GM19193 (cell line): ENCODE measurements at regions not wholly inside any gene's neighbourhood (a gene's known extent, or its start where the extent isn't known, plus 50 kb on each side); places are given as distances from the start of the nearest gene placed in this dataset.

Experiments used
- POLR2A ChIP-seq: IDR thresholded peaks from 4 replicates; pipeline ENCODE4 v1.6.1; 2011; ENCODE audit not compliant: insufficient read depth, insufficient read length; ENCODE audit errors: extremely low read depth

DNA sequence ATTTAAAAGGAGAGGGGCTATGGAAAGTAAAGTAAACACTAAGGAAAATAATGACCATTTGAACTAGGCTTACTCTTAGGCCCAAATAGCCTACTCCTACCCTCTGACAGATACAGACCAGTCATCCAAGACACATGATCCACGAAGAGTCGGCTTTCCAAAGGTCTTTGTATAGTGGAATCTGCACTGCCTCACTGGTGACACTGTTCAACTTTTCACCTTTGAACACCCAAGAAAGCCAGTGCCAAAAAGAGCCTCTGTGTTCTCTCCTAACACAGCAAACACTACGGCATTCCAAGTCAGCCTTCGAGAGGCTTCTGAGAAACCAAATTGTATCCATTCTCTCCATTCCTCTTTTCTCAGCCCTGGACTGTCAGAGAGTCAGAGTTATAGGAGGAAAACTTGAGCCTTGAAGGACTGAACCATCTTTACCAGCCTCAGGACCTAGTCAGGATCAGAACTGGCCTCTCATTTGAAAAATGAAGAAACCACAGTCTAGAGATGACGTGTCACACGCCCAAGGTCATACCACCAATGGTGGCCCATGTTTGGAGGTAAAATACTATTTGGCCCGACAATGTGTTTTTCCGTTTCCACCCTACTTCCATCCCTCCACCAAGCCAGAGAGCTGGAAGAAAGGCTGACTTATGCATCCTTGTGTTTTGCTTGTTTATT lies 267.4 kb upstream of the ACVR2A start:
- TF ChIP-seq POLR2A, result no peak

DNA sequence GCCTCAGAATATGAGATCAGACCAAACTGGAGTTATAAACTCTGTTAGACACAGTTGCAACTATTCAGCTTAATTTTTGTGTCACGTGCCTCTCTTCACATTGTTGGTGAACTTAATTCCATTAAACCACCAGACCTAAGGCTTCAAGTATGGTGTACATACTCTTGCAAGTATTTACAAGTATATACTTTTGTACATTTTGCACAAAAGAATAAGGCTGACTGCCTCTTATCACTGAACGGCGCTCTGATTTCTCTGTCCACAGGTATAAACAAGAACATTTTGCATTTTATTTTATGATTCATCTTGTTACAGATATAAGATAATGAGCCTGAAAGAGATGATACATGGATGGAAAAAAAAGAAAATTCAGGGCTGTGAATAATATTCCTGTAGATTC lies 269.7 kb upstream of the ACVR2A start:
- no peak for TF ChIP-seq POLR2A

DNA sequence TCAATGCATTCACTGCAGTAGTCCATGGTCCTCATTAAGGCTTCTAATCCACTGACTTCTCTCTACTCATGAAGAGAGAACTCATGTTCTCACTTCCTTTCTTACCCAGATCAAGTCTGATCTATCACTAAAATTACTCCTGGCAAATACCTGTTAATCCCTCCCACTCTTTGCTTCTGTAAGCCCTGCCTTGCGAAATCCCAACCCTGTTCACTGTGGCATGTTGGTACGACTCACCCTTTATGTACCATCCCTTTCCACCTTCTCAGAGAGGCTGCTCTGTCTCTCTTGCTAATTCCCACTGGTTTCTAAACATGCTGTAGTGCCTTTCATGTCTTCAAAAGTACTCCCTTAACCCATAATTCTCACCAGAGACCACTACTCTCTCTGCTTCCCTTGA lies 272.2 kb upstream of the ACVR2A start:
- TF ChIP-seq POLR2A, result no peak

DNA sequence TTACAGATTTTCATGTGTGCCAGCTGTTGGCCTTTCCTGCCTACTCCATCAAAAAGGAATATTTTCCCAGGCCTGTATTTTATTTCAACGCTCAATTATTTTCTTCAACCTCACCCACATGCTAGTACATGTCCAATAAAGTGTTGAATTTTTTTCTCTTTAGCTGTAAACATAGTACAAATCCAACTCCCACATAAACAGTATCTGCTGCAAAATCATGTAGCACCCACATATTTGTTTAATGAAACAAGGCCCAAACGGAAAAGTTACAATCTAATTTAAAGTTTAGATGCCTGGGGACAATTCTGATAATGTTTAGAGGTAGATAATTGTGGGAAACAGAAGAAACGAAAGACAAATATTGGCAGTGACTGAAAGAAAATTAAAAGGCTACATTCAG lies 275.4 kb upstream of the ACVR2A start:
- no peak for TF ChIP-seq POLR2A

DNA sequence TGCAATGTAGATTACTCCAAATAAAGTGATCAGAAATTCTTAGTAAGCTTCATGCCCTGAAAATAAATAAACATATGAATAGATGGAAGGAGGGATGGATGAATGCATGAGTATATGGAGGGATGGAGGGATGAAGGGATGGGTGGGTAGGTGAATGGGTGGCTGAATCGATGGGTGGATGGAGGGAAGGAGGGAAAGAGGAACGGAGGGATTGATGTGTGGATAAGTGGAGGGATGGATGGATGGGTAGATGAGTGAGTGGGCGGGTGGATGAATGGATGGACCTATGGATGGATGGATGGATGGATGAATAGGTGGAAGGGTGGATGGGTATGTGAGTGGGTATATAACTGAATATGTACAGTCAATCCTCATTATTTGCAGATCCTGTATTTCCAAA lies 276.7 kb upstream of the ACVR2A start:
- no peak for TF ChIP-seq POLR2A

DNA sequence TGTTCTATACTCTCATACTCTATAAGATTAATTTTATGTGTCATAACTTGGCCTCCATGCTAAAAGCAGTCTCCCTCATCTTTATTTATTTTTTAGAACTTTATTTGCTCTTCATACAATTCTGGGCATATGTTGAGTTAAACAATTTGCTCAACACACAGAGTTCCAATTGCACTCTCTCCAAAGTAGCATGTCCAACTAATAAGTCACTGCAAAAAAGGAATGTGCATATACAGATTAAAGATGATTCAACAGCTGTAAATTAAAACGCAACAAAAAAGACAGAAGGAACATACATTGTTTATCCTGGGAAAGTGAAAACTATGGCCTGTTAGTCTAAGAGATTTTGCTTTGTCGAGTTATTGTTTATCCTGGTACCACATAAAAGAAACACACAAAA lies 277.7 kb upstream of the ACVR2A start:
- no peak for TF ChIP-seq POLR2A

DNA sequence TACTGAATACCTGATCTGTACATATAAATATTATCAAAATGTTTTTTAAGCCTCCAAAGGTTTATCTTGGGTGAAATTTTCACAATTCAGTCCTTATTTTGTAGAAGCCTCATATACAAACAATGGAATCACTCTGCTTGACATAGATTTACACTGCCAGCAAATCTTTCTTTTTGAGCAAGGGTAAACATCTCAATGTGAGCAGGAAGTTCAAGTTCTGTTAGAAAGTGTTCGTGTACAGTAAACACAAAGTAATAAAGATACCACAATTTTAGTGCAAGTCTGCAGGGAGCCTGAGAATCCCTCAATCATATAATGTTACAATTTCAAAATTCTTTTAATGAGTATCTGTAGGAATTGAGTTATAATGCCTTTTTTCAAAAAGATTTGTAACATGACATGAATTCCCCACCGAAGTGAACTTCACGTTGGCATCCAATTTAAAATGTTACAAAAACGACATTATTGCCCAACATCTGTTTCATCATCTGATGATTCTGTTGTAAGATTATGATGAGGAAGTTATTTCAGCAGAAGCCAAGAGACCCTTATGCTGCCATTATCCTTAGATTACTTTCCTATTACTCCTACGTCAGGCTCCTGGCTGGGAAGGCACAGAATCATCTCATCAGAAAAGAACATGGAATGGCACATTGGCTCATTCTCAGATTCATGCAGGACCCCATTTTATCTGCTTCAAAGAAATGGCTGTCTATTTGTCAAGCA lies 283.9 kb upstream of the ACVR2A start:
- no peak for TF ChIP-seq POLR2A

DNA sequence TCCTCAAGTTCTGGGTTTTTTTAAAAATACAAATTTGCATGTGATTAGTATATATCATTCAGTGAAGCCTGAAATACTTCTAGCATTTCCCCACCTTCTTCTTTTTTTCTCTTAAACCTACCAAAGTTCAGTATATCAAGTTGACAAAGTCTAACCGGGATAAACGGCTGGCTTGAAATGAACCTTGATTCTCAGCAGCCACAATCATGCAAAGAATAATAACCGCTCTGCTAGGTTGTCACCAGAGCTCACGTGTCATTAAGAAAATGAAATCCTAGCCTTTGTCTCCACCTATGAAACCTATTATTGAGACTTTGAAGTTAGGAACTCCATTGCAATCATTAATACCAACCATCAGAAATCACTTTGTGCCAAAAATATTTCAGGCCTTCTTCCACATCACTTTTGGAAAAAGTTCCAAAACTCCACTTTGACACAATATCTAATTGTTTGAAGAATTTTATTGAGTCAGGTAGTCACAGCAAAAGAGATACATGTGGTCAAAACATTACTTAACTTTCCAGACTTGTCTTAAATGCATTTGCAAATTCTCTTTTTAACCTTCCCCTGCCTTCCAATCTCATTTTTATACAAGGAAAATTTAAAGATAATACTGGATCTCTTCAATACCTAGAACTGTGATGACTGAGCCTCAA lies 285.6 kb upstream of the ACVR2A start:
- no peak for TF ChIP-seq POLR2A

DNA sequence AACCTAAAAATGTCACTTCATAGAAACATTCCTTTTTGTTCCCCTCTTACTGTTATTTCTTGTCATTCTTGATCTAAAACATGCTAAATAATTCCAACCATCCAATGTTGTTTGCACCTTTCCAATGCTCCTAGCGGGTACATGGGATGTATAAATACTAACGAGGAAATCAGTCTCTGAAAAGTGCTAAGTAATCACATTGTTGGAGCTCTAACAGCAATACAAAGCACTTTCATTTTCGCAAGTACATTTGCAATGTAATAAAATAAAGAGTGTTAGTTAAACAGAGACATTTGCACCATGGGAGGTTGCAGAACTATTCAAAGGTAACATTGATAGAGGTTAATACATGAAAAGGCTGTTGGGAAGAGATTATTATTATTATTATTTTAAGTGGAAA lies 286.2 kb upstream of the ACVR2A start:
- TF ChIP-seq POLR2A, result no peak

DNA sequence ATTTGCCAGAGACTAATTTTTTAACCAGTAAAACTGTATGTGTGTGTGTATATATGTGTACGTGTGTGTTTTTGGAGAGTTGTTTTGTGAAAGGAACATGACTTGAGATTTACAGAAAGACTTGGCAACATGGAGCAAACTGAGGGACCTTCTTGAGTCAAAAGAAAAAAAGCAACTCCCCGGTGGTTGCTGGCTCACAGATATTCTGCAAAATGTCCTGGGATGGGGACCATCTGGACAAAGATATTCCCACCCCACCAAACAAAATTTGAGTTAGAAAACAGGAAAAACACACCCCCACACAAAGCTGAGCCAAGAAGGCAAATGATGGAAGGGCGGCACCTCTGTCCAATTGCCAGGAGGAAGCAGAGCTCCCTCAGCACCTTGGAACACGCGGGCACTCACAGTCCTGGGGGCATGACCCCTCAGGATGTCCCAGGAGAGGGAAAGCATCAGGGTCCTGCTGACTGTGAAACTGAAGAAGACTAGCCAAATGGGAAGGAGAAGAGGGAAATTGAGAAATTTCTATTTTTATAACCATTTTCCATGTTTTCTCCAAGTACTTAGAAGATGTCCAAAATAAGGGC lies 290.2 kb upstream of the ACVR2A start:
- no peak for TF ChIP-seq POLR2A

DNA sequence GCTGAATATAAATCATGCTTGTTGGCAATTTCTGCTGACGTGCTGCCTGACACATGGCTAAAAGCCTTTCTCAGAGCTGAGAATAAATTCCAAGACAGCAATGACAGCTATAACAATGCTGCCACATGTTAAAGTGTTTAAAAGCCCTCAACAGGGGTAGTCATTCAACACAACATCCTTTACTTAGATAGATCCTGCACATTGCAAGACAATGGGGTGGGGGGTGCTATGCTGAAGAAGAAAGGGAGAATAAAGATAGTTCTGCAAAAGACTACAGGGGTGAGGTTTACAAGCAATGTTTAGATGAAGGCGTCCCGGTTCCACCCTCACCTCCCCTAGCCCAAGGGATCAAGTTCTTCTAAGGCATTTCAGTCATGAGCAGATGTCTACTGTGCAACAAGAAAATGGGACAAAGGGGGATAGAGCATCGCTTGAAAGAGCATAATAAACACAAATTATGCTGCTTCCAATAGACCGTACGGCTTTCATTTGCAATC lies 291.0 kb upstream of the ACVR2A start:
- no peak for TF ChIP-seq POLR2A

DNA sequence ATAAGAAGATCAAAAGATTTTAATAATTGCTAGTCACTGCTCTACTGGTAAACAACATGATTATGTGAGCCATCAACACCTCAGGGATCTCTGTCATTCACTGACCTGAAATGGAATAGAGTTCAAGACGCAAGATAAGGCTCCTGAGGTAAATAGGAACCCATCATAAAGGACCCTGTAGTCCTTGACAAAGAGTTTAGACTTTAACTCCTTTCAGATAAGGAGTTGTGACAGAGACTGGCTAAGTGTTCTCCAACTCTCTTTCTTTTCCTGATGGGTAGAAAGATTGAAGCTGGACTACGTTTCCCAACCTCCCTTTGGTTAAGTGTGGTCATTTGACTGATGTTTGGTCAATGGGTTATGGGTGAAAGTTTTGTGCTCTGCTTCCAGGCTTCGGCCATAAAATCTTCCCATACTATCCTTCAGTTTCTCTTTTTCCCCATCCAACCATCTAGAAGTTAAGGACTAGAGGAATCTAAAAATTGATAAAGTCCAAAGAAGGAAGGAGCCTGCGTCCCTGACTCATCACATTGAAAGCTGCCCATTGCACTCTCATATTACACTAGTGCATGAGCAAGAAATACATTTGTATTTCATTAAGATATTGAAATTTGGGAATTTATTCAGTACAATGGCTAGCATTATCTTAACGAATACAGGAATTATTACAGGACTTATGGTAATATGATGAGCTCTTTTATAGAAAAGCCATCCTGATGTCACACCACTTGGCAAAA lies 293.7 kb upstream of the ACVR2A start:
- no peak for TF ChIP-seq POLR2A

DNA sequence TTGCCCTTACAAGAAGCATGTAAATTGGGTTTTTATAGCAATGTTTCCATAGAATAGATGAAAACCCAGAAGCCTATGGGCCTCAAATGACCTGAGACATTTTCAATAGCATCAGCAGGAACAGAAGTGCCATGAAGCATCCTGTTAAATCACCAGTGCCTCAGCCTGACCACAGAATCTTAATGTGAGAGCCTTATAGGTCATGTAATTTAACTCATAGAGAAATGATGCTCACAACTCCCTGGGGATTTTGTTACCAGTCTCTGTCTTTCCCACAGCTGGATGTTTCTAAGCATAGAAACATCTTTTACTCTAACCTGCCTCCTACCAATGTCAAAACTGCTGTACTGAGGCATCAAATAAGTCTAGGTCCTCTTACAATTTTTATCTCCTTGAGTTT lies 295.8 kb upstream of the ACVR2A start:
- no peak for TF ChIP-seq POLR2A

DNA sequence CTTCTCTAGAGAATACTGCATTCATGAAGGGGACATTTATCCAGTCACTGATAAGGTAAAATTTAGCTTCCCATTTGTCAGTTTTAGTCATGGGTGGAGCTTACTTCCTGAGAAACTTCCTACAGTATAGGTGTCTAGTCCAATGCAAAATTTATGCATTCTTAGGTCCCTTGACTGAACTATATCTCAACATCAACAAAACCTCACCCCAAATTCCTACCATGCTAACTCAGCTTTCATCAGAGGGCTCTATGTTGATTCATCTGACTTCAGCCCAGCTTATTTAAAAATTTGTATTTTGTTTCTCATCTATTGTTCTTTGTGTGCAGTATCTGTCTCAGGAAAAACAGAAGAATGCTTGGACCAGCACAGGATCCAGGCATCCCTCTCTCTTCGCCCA lies 296.4 kb upstream of the ACVR2A start:
- TF ChIP-seq POLR2A, result no peak

DNA sequence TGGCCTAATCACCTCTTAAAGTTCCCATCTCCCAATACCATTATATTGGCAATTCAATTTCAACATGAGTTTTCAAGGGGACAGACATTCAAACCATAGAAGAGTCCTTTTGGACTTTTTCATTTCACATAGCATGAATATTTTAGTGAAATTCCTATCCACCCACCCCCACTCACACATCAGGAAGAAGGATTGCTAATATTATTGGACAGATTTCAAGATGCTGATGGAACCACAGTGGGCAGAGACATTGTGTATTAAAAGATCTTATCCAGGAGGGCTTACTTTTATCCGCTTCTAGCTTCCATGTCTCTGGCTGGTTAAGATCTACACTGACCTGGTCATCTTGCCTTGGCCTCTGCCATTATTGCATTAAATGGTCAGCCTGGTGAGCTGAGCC lies 297.4 kb upstream of the ACVR2A start:
- TF ChIP-seq POLR2A, result no peak
